ENCODE measurements at regions not wholly inside any gene's neighbourhood (a gene's known extent, or its start where the extent isn't known, plus 50 kb on each side); places are given as distances from the start of the nearest gene placed in this dataset.

DNA sequence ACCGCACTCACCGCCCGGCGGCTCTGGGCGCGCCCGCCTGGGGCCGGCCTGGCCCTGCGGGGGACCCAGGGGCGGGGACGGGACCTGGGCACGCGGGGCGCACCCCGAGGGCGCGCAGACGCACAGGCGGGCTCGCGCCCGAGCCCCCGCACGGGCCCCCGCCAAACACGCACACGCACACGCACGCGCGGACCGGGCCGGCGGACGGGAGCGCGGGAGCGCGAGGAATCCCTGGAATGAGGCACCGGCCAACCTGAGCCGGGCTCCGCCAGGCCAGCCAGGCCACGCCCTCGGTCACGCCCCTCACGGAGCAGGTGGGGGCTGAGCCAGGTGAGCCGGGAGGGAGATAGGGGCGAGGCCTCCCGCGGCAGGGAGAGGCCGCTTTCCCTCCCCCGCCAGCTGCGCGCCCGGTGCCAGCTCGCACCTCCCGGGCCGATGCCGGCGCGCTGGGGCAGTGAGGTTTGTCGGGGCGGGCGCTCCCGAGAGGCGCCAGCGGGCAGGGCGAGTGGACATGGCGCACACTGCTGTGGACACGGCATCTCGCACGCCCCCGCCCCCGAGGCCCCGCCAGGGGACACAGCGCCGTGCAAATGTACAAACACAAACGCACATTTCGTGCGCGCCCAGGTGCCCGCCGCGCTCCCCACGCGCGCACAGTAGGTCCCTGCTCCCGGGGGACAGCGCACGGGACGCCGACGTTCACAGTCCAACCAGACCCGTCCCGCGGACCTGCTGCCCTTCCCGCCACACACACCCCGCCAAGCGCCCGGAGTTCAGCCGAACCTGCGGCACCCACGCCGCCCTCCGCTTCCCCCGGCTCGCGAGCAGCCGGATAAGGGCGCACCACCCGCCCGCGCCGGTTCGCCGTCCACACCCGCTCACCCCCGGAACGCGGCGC lies 75.9 kb upstream of the VGLL4 start:
- Histone ChIP-seq H3K36me3 (ENCODE audit: control insufficient read depth, insufficient read depth, low read length) (no peaks in the 10 kb centered on the region), H3K27ac (ENCODE audit: insufficient read depth, low read length) (peak overlapping the region; percentile 83), H4K5ac (ENCODE audit: low read depth, low read length) (no peak overlapping the region), H3K9me3 (ENCODE audit: control insufficient read depth, insufficient read depth, low read length) (no peaks in the 10 kb centered on the region), H2BK120ac (ENCODE audit: low read depth, low read length) (no peak overlapping the region), H3K27me3 (ENCODE audit: control insufficient read depth, insufficient read depth, low read length) (peaks cover 5% of the 10 kb centered on the region), H3K23ac (ENCODE audit: low read depth, low read length) (no peak overlapping the region), H4K91ac (ENCODE audit: insufficient read depth, low read depth, low read length) (peak overlapping the region; percentile 77), H3K4me3 (ENCODE audit: insufficient read depth, low read depth, low read length) (peak overlapping the region; percentile 76), H3K79me1 (ENCODE audit: low read depth in 1 of 2, low read length in 2 of 2) (peaks cover 0 to 22% of the 10 kb centered on the region in 2 experiments; a peak in 2 of 4 replicates), H2BK20ac (ENCODE audit: low read depth, low read length) (no peak overlapping the region), H3K9me1 (ENCODE audit: insufficient read depth, low read length) (no peaks in the 10 kb centered on the region), H2BK15ac (ENCODE audit: low read depth, low read length) (no peak overlapping the region), H3K4ac (ENCODE audit: low read depth, low read length) (no peak overlapping the region; the same call in 1 of the 2 replicates), H3K4me2 (ENCODE audit: low read depth, low read length) (peak overlapping the region; percentile 81), H2AFZ (replicated peaks; ENCODE audit: low read length, poor library complexity) (peak overlapping the region; percentile 94), H2BK5ac (ENCODE audit: low read depth, low read length, poor library complexity, severe bottlenecking) (peak overlapping the region; percentile 75), H4K8ac (ENCODE audit: low read depth in 2 of 2, low read length in 2 of 2) (peak overlapping the region in 1 of 2 experiments; percentile 63; a peak in 2 of 4 replicates), H3K14ac (replicated peaks; ENCODE audit: low read depth, low read length) (no peak overlapping the region), H2AK5ac (ENCODE audit: low read depth, low read length) (no peak overlapping the region), H3K4me1 (ENCODE audit: control insufficient read depth, insufficient read depth, low read length) (no peaks in the 10 kb centered on the region; the same call in none of the 2 replicates), H3K9ac (ENCODE audit: low read depth, low read length) (peak overlapping the region; percentile 84), H3K56ac (ENCODE audit: extremely low read depth, insufficient read depth, low read length) (no peak overlapping the region), H3K18ac (ENCODE audit: low read depth, low read length) (no peak overlapping the region), H2AK9ac (replicated peaks; ENCODE audit: low read depth, low read length, poor library complexity) (peak overlapping the region; percentile 92), H4K20me1 (ENCODE audit: insufficient read depth, low read length) (no peaks in the 10 kb centered on the region; the same call in 1 of the 2 replicates)
- TF ChIP-seq MAFK (IDR thresholded peaks at IDR 0.05; ENCODE audit: low read depth, low read length), result no peak
- TF ChIP-seq MAZ (IDR thresholded peaks at IDR 0.05; ENCODE audit: borderline replicate concordance, low read depth, low read length), result peak; percentile 38; the same call in 1 of the 2 replicates
- in situ Hi-C loops (cut with MboI; ENCODE audit: low sequenced_read_pairs), result no loop called here
- dilution Hi-C loops (cut with HindIII; ENCODE audit: low sequenced_read_pairs, unreplicated experiment), result no loop called here
- peak; percentile 68 for ATAC-seq (ENCODE audit: low read depth)
- intact Hi-C loops (cut with micrococcal nuclease), result loop anchor here (5.0 kb wide), 1 partner anchor 337 kb away; no protein-coding TSS in a partner anchor
- BruUV-seq (replicated peaks), result no TSS peak
- DNase-seq, result peak; percentile 28
- ChIA-PET POLR2A (ENCODE audit: unreplicated experiment) (no interaction called here), CTCF (no interaction called here)
- WGBS, 2 experiments (ENCODE audit: extremely low coverage in 2 of 2, insufficient read length in 1 of 2), result 0% methylated on average over 92 of the region's 121 CpGs; no CpG with 5 or more reads in 1 of the 2 experiments

Data from IMR-90 (cell line).